ENCODE measurements at regions not wholly inside any gene's neighbourhood (a gene's known extent, or its start where the extent isn't known, plus 50 kb on each side); places are given as distances from the start of the nearest gene placed in this dataset.

DNA sequence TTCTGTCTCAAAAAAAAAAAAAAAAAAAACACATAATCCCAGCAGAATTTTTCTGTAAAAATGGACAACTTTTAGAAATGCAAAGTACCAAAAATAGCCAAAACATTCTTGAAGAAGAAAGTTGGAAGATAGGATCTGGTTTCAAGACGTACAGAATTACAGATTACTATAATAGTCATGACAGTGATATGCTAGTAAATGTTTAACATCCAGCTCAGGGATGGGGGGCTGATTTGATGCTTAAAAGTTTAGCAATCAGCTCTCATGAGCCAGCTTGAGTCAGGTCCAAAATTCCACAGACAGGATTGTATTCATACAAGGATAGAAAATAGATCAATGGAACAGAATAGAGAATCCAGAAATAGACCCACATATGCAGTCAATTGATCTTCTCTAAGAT is 100.5 kb downstream of the CYB561 start:
- TF ChIP-seq, protein P1, sequence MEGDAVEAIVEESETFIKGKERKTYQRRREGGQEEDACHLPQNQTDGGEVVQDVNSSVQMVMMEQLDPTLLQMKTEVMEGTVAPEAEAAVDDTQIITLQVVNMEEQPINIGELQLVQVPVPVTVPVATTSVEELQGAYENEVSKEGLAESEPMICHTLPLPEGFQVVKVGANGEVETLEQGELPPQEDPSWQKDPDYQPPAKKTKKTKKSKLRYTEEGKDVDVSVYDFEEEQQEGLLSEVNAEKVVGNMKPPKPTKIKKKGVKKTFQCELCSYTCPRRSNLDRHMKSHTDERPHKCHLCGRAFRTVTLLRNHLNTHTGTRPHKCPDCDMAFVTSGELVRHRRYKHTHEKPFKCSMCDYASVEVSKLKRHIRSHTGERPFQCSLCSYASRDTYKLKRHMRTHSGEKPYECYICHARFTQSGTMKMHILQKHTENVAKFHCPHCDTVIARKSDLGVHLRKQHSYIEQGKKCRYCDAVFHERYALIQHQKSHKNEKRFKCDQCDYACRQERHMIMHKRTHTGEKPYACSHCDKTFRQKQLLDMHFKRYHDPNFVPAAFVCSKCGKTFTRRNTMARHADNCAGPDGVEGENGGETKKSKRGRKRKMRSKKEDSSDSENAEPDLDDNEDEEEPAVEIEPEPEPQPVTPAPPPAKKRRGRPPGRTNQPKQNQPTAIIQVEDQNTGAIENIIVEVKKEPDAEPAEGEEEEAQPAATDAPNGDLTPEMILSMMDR (IDR thresholded peaks at IDR 0.05): no peak
- TF ChIP-seq POLR2A (IDR thresholded peaks at IDR 0.05): no peak

Measured in thyroid gland (tissue), 4 donors.